GM19351 (cell line): ENCODE measurements at regions not wholly inside any gene's neighbourhood (a gene's known extent, or its start where the extent isn't known, plus 50 kb on each side); places are given as distances from the start of the nearest gene placed in this dataset.
"Not testable (repeated sequence)": the region's sequence is repeated elsewhere in the genome, so short reads cannot be mapped to it uniquely, and the experiment has no call there.

Experiments
- ATAC-seq: cut with Tn5 transposase; IDR thresholded peaks from one replicate; pipeline ENCODE4 v1.9.1; 2021; ENCODE audit warnings: mild to moderate bottlenecking, moderate library complexity; ENCODE audit not compliant: unreplicated experiment

DNA sequence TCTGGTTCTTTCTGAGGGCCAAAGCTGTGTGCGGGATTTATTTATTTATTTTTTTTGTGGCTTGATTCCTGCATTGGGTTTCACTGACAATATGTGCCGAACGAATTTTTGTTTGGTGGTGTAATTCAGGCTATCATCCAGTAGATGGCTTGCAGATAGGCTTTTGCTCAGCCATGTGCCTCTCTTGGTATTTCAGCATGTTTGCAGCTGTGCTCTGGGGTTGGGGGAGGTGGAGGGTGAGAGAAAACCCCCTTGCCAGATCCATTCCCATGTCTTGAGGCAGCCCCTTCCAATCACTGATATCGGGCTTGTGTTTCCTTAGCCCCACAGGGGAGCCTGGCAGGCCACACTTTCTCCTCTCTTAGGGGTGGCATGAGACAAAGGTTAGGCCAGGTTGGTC is 302.4 kb downstream of the PTGER3 start:
- ATAC-seq: peak; percentile 86

DNA sequence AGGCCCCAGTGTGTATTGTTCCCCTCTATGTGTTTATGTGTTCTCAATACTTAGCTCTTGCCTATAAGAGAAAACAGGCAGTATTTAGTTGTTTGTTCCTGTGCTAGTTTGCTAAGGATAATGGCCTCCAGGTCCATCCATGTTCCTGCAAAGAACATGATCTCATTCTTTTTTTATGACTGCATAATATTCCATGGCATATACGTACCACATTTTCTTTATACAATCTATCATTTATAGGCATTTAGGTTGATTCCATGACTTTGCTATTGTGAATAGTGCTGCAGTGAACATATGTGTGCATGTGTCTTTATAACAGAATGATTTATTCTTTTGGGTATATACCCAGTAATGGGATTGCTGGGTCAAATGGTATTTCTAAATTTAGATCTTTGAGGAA is 301.6 kb downstream of the PTGER3 start:
- not testable (repeated sequence) for ATAC-seq

DNA sequence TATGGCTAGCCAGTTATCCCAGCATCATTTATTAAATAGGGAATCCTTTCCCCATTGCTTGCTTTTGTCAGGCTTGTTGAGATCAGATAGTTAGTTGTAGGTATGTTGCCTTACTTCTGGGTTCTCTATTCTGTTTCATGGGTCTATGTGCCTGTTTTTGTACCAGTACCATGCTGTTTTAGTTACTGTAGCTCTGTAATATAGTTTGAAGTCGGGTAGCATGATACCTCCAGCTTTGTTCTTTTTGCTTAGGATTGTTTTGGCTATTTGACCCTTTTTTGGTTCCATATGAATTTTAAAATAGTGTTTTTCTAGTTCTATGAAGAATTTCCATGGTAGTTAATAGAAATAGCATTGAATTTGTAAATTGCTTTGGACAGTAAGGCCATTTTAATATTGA is 300.5 kb downstream of the PTGER3 start:
- not testable (repeated sequence) for ATAC-seq

DNA sequence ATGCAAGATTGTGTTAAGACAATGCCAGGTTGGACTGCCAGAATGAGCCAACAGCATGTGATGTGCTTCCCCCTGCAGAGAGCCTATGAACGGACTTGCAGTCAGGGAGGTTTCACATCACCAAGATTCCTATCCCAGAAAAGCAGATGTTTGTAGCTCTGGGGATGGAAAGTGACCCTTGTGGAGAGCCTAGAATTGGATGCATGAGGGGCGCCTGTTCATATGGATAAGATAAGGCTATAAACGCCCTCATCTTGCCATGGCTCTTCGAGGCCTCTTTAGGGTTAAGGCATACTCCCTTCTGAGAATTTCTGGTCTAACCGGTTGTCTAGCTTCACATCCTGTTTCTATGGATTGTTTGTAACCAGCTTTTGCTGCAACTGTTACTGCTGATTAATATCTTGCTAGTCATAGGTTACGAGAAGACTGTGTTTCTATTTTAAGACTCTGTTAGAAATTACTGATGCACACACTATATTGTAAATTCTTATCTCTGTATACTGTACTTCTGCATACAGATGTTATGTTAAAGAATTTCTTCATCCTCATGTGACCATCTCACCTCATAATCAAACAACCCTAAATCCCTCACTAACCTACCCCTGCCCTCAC is 295.8 kb downstream of the PTGER3 start:
- ATAC-seq: not testable (repeated sequence)

DNA sequence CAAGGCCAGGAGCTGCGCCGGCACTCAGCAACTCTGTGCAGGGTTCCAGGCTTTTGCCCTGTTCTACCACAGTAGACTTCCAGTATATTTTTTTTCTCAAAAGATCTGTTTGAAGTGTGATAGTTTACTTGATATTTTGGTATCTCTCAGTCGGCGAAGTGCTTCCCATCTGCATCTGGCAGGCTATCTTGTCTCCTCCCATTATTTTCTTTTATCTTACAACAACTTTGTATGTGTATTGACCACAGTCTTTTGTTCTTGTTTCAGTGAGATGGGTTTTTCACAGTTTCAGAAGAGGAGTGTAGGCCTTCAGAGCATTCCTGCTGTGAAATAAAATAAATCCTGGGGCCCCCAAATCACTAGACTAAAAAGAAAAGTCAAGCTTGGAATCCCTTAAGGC is 292.9 kb downstream of the PTGER3 start:
- ATAC-seq: no peak

DNA sequence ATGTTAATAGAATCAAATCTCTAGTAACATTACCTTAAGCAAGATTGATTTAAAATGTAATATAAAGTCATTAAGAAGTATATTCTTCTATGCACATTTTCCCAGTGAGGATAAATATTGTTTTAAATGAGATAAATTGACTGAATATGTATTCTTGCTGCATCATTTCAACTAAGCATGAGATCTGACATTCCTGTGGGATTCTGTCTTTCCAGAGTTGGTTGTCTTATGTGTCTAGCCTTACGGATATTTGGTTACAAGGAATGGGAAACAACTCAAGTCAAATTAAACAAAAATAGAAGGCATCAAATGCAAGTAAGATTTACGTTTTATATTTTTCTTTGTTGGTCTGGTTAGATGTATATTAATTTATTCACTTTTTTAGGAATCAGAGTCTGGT is 287.5 kb downstream of the PTGER3 start:
- no peak for ATAC-seq

DNA sequence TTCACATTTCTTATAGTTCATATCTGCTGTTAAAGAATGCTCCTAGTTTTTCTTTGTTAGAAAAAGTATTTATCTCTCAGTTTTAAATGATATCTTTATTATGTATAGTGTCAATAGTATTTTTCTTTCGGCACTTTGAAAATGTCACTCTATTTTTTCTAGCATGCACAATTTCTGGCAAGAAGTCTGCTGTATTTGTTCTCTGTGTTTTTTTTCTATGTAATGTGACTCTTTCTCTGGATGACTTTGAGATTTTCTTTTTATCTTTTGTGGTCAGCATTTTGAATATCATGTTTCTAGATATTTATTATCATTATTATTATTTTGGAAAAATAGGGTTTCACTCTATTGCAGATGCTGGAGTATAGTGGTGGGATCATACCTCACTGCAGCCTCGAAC is 285.2 kb downstream of the PTGER3 start:
- ATAC-seq: no peak

DNA sequence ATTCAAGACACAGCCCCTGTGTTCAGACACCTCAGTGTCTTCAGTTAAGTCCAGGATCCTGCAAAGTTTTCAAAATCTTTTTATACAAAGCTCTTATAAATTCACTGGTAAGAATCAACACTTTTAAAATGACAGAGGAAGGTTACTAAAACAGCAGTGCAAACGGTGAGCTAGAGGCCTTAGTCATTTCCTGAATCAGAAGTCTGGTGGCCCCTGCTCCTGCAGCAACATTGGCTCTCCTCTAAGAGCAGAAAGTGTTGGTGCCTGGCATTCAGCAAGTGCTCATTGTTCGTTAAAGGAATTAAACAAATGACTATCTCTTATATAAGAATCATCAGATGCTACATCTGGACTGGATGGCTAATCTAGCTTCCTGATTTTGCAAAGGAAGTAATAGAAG is 282.9 kb downstream of the PTGER3 start:
- ATAC-seq: no peak

DNA sequence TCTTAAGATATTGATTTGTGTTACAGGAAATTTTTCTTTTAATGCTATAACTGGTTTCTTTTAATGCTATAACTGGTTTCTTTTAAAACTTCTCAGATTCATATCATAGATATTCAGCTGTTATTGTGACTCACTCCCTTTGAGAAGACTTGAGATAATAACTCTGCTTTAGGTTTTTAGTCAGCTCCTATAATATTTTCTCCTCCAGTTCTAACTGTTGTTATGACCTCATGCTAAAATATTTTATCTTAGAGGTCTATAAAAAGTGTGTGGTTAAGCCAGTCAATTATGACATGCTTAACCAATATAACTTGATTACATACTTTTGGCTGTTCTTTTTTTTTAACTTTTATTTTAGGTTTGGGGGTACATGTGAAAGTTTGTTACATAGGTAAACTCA is 280.2 kb downstream of the PTGER3 start:
- no peak for ATAC-seq

DNA sequence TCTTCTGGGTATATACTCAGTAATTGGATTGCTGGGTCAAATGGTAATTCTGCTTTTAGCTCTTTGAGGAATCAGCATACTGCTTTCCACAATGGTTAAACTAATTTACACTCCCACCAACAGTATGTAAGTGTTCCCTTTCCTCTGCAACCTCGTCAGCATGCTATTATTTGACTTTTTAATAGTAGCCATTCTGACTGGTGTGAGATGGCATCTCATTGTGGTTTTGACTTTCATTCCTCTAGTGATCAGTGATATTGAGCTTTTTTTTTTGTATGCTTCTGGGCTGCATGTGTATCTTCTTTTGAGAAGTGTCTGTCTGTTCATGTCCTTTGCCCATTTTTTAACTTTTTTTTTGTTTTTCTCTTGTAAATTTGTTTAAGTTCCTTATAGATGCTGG is 279.4 kb downstream of the PTGER3 start:
- no peak for ATAC-seq

DNA sequence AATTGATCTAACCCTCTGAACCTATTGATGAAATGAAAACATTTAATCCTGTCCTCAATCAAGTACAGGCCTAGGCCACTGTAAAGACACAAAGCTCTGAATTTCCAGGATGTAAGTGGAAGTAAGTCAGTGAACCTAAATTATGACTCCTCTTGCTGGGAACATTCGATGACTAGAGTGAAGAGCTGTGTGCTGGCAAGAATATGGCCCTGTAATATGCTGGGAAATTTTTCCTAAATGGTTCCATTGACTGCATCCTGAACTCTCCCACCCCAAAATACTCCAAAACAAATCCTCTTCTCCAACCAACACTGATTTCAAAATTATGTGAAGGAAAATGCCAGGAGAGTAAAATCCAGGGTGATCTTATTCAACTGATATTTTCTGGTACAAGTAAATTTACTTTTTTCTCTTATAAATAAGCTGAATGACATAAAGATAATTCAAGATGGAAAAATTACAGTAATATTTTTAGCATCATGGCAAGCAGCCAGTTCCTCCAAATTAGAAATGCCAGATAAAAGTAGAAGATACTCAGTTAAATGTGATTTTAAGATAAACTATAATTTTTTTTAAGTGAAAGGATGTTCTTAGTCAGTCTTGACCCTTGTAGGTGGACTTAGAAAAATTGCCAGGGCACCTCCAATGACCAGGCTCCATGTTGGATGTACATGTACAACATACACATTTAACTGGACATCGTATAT is 269.4 kb downstream of the PTGER3 start:
- ATAC-seq: no peak

DNA sequence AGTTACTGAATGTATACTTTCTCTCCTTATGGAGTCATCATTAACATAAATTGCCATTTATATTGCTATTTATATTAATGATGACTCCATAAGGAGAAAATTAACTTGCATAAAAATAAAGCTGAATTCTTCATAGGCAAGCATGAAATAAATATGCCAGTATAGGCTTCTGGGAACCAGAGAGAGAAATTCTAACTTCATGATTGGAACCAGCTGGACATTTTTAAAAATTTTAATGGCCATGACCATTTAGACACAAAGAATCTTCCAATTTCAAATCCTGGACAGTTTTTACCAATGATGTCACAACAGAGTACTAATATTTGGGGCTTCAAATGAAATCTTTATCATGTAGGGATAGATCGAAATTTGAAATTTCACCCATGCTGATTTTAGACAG is 268.7 kb downstream of the PTGER3 start:
- ATAC-seq: no peak

DNA sequence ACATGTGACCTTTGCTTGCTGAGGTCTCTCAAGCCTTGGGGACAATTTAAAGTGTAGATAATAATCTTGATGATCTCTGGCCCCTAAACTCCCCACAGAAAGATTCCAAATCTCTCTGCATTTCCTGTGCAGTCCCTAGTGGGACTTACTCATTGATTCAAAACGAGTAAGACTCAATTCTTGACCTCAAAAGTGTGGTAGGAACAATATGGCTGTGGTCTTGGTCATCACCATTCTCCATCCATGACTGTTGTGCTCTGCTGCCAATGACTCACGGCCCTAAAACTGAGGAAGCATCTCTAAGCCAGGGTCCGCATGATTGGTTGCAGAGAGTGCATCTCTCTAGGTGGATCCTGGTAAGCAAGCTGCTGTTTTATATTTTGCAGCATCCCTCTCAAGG is 268.0 kb downstream of the PTGER3 start:
- no peak for ATAC-seq

DNA sequence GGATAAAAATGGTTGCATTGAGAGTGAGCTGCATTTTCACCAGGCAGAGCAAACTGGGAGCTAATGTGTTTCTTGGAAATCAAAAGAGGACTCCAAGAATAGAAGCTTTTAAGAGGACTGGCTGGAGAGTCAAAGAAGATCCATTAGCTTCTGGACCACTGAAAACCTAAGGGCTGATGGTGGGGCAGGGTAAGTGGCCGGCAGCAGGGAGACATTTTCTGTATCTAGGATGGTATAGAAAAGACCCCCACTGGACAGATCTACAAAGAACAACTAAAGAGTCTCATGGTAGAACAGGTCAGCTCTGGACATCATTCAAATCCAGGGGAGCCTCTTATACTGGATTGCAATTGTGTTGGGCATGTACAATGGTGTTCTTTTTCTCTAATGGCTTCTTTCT is 262.3 kb downstream of the PTGER3 start:
- no peak for ATAC-seq

DNA sequence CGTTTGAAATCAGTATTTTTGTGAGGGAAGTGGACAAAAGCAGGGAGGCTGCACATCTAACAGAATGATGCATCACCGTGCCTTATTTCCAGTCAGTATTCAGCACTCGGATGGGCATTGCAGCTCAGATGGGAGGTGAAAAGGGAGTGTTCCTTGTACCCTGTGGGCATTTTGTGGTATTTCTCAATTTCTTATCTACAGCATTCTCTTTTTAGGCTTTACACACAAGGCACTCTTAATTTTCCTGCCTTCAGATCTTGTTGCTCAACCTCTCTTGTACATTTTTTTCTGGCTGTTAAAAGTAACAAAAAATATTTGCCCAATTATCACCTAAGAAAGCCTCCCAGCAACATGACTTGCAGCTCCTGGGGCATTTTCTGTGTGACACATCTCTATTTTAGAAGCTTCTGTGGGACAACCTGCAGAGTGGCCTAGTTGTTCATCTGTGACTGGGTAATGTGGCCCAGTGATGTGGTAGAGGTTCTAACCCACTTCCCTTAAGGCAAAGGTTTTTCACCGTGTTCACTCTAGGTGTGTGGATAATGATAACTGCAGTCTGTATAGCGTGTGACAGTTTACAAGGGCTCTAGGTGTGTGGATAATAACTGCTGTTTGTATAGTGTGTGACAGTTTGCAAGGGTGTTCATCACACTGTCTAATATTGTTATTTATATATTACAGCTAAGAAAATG is 257.2 kb downstream of the PTGER3 start:
- ATAC-seq: no peak

DNA sequence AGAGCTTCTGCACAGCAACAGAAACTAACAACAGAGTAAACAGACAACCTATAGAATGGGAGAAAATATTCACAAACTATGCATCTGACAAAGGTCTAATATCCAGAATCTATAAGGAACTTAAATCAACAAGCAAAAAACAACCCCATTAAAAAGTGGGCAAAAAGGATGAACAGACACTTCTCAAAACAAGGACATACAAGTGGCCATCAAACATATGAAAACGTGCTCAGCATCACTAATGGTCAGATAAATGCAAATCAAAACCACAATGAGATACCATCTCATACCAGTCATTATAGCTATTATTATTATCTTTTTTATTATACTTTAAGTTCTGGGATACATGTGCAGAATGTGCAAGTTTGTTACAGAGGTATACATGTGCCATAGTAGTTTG is 252.6 kb downstream of the PTGER3 start:
- ATAC-seq: not testable (repeated sequence)

DNA sequence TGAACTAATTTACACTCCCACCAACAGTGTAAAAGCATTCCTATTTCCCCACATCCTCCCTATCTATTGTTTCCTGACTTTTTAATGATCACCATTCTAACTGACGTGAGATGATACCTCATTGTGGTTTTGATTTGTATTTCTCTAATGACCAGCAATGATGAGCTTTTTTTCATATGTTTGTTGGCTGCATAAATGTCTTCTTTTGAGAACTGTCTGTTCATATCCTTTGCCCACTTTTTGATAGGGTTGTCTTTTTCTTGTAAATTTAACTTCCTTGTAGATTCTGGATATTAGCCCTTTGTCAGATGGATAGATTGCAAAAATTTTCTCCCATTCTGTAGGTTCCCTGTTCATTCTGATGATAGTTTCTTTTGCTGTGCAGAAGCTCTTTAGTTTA is 251.3 kb downstream of the PTGER3 start:
- not testable (repeated sequence) for ATAC-seq

DNA sequence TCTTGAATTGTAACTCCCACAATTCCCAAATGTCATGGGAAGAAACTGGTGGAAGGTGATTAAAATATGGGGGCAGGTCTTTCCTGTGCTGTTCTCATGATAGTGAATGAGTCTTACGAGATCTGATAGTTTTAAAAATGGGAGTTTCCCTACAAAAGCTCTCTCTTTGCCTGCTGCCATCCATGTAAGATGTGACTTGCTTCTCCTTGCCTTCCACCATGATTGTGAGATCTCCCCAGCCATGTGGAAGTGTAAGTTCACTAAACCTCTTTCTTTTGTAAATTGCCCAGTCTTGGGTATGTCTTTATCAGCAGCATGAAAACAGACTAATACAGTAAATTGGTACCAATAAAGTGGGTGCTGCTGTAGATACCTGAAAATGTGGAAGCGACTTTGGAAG is 245.0 kb downstream of the PTGER3 start:
- ATAC-seq: not testable (repeated sequence)

DNA sequence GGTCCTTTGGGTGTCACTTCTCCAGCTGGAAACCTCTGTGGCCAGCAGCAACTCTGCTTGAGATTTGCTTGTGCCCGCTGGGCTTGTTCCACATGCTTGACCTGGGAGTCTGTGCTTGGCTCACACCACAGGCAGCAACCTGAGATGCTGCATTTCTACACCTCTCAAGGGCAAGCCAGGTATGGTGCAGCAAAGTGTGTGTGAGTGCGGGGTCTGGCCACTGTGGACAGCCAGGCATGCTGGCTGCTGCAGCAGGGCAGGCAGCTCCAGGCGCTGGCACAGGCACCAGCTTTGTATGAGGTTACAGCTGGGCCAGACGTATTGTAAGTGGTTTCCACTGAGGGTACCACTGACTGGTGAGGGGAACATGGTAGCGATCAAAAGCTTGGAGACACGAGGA is 242.0 kb downstream of the PTGER3 start:
- ATAC-seq: no peak

DNA sequence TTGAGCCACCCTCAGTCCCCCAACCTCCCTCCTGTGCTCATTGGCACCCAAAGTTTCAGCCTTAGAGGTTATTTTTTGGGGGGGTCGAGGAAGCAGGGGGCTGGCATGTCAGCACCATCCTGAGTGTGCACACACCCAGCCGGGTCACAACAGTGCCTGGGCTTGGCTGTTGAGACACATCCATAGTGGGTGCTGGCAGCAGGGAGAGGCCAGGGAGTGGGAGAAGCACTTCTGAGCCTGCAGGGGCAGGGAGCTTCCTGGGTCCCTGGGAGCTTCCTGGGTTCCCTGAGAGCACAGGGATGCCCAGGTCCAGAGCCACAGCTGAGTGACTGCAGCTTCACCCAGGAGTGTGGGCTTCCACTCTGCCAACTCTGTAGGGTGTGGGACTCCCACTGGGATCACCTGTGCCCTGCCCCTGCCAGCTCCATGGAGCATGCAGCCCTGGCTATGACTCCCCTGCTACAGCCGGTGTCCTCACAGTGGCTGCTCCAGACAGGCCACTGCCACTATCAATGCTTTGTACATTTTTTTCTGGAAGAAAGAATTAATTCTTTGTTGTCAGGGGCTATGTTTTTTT is 240.4 kb downstream of the PTGER3 start:
- ATAC-seq: no peak

DNA sequence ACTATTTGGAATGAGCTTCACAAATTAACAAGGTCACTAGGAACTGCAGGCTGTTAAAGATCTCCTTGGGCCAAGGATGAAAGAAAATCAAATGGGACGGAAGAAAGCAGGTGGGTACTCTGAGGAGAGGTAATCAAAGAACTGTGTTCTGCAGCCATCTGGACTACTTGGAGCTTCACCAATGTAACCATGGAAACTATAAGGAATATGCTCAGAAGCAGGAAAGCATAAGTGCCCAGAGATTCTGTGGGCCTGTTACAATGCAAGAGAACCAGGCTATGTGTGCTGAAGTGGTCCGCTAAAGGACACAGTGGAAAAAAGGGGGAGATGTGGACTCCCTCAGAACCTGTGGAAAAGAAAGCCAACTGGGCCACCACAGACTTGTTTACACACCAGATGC is 238.5 kb downstream of the PTGER3 start:
- ATAC-seq: no peak

DNA sequence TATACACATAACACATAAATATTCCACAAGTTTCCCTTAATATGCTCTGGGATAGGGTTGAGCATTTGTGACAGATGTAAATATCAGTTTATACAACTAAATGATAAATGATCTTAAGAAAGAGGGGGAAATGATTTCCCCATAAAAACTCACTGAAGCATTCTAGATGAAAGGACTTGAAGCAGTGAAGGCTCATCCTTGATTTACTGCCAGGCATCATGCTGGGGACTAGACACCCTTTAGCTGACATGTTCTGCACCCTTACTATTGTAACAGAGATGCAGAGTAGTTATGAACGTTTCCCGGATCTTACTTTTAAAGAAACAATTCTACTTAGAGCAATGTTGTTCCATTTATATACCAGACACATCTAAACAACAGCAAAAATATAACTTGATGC is 235.8 kb downstream of the PTGER3 start:
- no peak for ATAC-seq
